HepG2 (cell line): ENCODE measurements at regions not wholly inside any gene's neighbourhood (a gene's known extent, or its start where the extent isn't known, plus 50 kb on each side); places are given as distances from the start of the nearest gene placed in this dataset.

Experiments used
- CBX5 ChIP-seq: sonication (generic); formaldehyde crosslinking; IDR thresholded peaks from 2 replicates; pipeline ENCODE4 v1.4.0; 2020; ENCODE audit warnings: missing genetic modification reagents, borderline replicate concordance
- HMG20B ChIP-seq: conservative IDR thresholded peaks from 2 replicates; pipeline ENCODE4 v1.6.1; 2016; ENCODE audit warnings: missing genetic modification reagents, missing compliant biosample characterization
- HOXA5 ChIP-seq: sonication (generic); formaldehyde crosslinking; IDR thresholded peaks from 2 replicates; pipeline ENCODE4 v1.4.0; 2020; ENCODE audit warnings: missing genetic modification reagents
- KLF16 ChIP-seq, 2 experiments: sonication (generic) in 1 of 2; formaldehyde crosslinking in 1 of 2; IDR thresholded peaks; 2 replicates each; pipeline versions ENCODE4 v1.6.1 to v1.8.0; 2016 to 2023; ENCODE audit warnings: missing genetic modification reagents in 2 of 2, missing compliant biosample characterization in 1 of 2
- KMT2A ChIP-seq: sonication (generic); formaldehyde crosslinking; IDR thresholded peaks from 2 replicates; pipeline ENCODE4 v1.4.0; 2020; ENCODE audit warnings: missing genetic modification reagents
- MEF2D ChIP-seq: sonication (generic); formaldehyde crosslinking; IDR thresholded peaks from 2 replicates; pipeline ENCODE4 v1.5.1; 2020; ENCODE audit warnings: mild to moderate bottlenecking, missing genetic modification reagents
- MEIS2 ChIP-seq: sonication (generic); formaldehyde crosslinking; IDR thresholded peaks from 2 replicates; pipeline ENCODE4 v1.9.0; 2021; ENCODE audit warnings: mild to moderate bottlenecking, missing genetic modification reagents
- MXI1 ChIP-seq: IDR thresholded peaks from 3 replicates; pipeline ENCODE4 v1.6.1; 2012; ENCODE audit warnings: low read depth, low read length, inconsistent platforms, borderline replicate concordance
- NFATC3 ChIP-seq: sonication (generic); formaldehyde crosslinking; IDR thresholded peaks from 2 replicates; pipeline ENCODE4 v1.5.1; 2020; ENCODE audit warnings: mild to moderate bottlenecking, missing genetic modification reagents
- POLR2G ChIP-seq: fragments of 200-400 bp; formaldehyde crosslinking; IDR thresholded peaks from 2 replicates; pipeline ENCODE4 v1.6.1; 2018; ENCODE audit warnings: mild to moderate bottlenecking, low read depth, low read length, moderate library complexity
- RAD21 ChIP-seq: fragments of 450-650 bp; formaldehyde crosslinking; IDR thresholded peaks from 2 replicates; pipeline ENCODE4 v1.5.0; 2020; ENCODE audit warnings: mild to moderate bottlenecking
- RFX5 ChIP-seq: IDR thresholded peaks from 2 replicates; pipeline ENCODE4 v1.6.1; 2011; ENCODE audit warnings: low read depth, low read length, improper control_type of control experiment
- TAF1 ChIP-seq: sonication (generic); formaldehyde crosslinking; IDR thresholded peaks from 2 replicates; pipeline ENCODE4 v1.4.0; 2020; ENCODE audit warnings: missing genetic modification reagents
- U2AF2 ChIP-seq: fragments of 200-400 bp; formaldehyde crosslinking; IDR thresholded peaks from 2 replicates; pipeline ENCODE4 v1.6.1; 2017; ENCODE audit warnings: low read depth, mild to moderate bottlenecking, low read length
- ZBTB7B ChIP-seq: sonication (generic); formaldehyde crosslinking; IDR thresholded peaks from 2 replicates; pipeline ENCODE4 v1.4.0; 2020; ENCODE audit warnings: missing genetic modification reagents
- ZFP1 ChIP-seq: IDR thresholded peaks from 2 replicates; pipeline ENCODE4 v1.6.1; 2016
- ZFP36 ChIP-seq: fragments of 150-350 bp; IDR thresholded peaks from 2 replicates; pipeline ENCODE4 v1.6.1; 2018; ENCODE audit warnings: borderline replicate concordance, low read length, low read depth; ENCODE audit not compliant: partially characterized antibody
- ZNF12 ChIP-seq: sonication (generic); formaldehyde crosslinking; IDR thresholded peaks from 2 replicates; pipeline ENCODE4 v1.5.0; 2020; ENCODE audit warnings: missing genetic modification reagents
- ZNF251 ChIP-seq: sonication (generic); formaldehyde crosslinking; IDR thresholded peaks from 2 replicates; pipeline ENCODE4 v1.9.0; 2021; ENCODE audit warnings: mild to moderate bottlenecking, missing genetic modification reagents
- ZNF326 ChIP-seq: sonication (generic); formaldehyde crosslinking; IDR thresholded peaks from 2 replicates; pipeline ENCODE4 v1.4.0; 2020; ENCODE audit warnings: missing genetic modification reagents, borderline replicate concordance
- ZNF747 ChIP-seq: sonication (generic); formaldehyde crosslinking; IDR thresholded peaks from 2 replicates; pipeline ENCODE4 v1.8.1; 2023; ENCODE audit warnings: missing genetic modification reagents, mild to moderate bottlenecking, borderline replicate concordance
- ZSCAN25 ChIP-seq: sonication (generic); formaldehyde crosslinking; IDR thresholded peaks from 2 replicates; pipeline ENCODE4 v1.8.0; 2022; ENCODE audit warnings: mild to moderate bottlenecking, missing genetic modification reagents
- TF ChIP-seq, protein P1 (sequence below): sonication (generic); formaldehyde crosslinking; IDR thresholded peaks from 2 replicates; pipeline ENCODE4 v1.4.0; 2020; ENCODE audit warnings: low read depth, mild to moderate bottlenecking, missing genetic modification reagents
- TF ChIP-seq, protein P2 (sequence below): sonication (generic); formaldehyde crosslinking; IDR thresholded peaks from 2 replicates; pipeline ENCODE4 v1.8.0; 2022; ENCODE audit warnings: mild to moderate bottlenecking, missing genetic modification reagents, borderline replicate concordance
- TF ChIP-seq, protein P3 (sequence below): sonication (generic); formaldehyde crosslinking; IDR thresholded peaks from 2 replicates; pipeline ENCODE4 v1.5.1; 2020; ENCODE audit warnings: missing genetic modification reagents, mild to moderate bottlenecking, borderline replicate concordance
- TF ChIP-seq, protein P4 (sequence below): sonication (generic); formaldehyde crosslinking; IDR thresholded peaks from 2 replicates; pipeline ENCODE4 v1.8.0; 2022; ENCODE audit warnings: mild to moderate bottlenecking, missing genetic modification reagents

GRCh38 chr20:50450881-50451752, 59.1 kb upstream of the PTPN1 start (continued):
- TF ChIP-seq MEF2D (0 out of 2 replicates have a peak, but pooled peaks have one; percentile 78), KMT2A (CRISPR knock-in tag) (no peak), KLF16 (CRISPR knock-in tag; IDR thresholded peaks at IDR 0.05) (peak in 1 of 2 experiments; percentile 32; a peak in 1 of 4 replicates), ZNF12 (CRISPR knock-in tag) (peak; percentile 50; the same call in 1 of the 2 replicates), ZNF747 (CRISPR knock-in tag) (peak; percentile 78; the same call in 1 of the 2 replicates), HMG20B (CRISPR knock-in tag) (no peak), ZFP1 (CRISPR knock-in tag) (no peak), HOXA5 (peak; percentile 47; the same call in 1 of the 2 replicates), ZNF326 (CRISPR knock-in tag) (no peak), U2AF2 (no peak), MEIS2 (0 out of 2 replicates have a peak, but pooled peaks have one; percentile 18), MXI1 (no peak), ZNF251 (CRISPR knock-in tag) (0 out of 2 replicates have a peak, but pooled peaks have one; percentile 43), ZFP36 (peak; percentile 14), RAD21 (0 out of 2 replicates have a peak, but pooled peaks have one; percentile 23), RFX5 (no peak), POLR2G (no peak; the same call in 1 of the 2 replicates), ZSCAN25 (CRISPR knock-in tag) (peak; percentile 79), ZBTB7B (CRISPR knock-in tag) (peak; percentile 60; the same call in 1 of the 2 replicates), CBX5 (CRISPR knock-in tag) (0 out of 2 replicates have a peak, but pooled peaks have one; percentile 10), TAF1 (peak; percentile 27; the same call in 1 of the 2 replicates), NFATC3 (CRISPR knock-in tag) (no peak; the same call in 1 of the 2 replicates)
- TF ChIP-seq, protein P1, sequence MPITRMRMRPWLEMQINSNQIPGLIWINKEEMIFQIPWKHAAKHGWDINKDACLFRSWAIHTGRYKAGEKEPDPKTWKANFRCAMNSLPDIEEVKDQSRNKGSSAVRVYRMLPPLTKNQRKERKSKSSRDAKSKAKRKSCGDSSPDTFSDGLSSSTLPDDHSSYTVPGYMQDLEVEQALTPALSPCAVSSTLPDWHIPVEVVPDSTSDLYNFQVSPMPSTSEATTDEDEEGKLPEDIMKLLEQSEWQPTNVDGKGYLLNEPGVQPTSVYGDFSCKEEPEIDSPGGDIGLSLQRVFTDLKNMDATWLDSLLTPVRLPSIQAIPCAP (CRISPR knock-in tag), result 0 out of 2 replicates have a peak, but pooled peaks have one; percentile 54
- TF ChIP-seq, protein P2, sequence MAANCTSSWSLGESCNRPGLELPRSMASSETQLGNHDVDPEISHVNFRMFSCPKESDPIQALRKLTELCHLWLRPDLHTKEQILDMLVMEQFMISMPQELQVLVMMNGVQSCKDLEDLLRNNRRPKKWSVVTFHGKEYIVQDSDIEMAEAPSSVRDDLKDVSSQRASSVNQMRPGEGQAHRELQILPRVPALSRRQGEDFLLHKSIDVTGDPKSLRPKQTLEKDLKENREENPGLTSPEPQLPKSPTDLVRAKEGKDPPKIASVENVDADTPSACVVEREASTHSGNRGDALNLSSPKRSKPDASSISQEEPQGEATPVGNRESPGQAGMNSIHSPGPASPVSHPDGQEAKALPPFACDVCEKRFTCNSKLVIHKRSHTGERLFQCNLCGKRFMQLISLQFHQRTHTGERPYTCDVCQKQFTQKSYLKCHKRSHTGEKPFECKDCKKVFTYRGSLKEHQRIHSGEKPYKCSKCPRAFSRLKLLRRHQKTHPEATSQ (CRISPR knock-in tag), result no peak
- TF ChIP-seq, protein P3, sequence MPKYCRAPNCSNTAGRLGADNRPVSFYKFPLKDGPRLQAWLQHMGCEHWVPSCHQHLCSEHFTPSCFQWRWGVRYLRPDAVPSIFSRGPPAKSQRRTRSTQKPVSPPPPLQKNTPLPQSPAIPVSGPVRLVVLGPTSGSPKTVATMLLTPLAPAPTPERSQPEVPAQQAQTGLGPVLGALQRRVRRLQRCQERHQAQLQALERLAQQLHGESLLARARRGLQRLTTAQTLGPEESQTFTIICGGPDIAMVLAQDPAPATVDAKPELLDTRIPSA (CRISPR knock-in tag), result no peak
- TF ChIP-seq, protein P4, sequence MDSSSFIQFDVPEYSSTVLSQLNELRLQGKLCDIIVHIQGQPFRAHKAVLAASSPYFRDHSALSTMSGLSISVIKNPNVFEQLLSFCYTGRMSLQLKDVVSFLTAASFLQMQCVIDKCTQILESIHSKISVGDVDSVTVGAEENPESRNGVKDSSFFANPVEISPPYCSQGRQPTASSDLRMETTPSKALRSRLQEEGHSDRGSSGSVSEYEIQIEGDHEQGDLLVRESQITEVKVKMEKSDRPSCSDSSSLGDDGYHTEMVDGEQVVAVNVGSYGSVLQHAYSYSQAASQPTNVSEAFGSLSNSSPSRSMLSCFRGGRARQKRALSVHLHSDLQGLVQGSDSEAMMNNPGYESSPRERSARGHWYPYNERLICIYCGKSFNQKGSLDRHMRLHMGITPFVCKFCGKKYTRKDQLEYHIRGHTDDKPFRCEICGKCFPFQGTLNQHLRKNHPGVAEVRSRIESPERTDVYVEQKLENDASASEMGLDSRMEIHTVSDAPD (CRISPR knock-in tag), result no peak
